ENCODE measurements at regions not wholly inside any gene's neighbourhood (a gene's known extent, or its start where the extent isn't known, plus 50 kb on each side); places are given as distances from the start of the nearest gene placed in this dataset.
"Not testable (repeated sequence)": the region's sequence is repeated elsewhere in the genome, so short reads cannot be mapped to it uniquely, and the experiment has no call there.

DNA sequence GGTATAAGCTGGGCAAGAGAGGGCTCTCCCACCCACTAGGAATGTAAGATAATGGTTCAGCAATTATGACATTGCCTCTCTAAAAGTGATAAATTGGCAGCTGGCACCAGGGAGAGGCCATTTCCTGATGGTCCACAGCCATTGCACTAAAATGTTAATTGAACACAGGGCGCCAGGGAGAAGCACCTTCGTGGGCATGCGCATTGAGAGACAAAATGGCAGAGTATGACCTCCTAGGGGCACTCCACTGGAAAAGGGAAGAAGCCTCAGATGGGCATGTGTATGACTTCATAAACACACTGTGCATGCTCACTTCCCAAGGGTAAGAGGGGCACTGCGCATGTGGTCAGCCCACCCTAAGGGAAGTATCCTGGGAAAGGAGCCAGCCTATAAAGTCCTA is 419.2 kb downstream of the AGTPBP1 start:
- DNase-seq, result no peak

GRCh38 chr9:85321561-85321960 is 420.2 kb downstream of the AGTPBP1 start:
- no peak for DNase-seq

GRCh38 chr9:85319936-85320656 is 421.7 kb downstream of the AGTPBP1 start:
- no peak for DNase-seq

- not testable (repeated sequence) for DNase-seq
Measured at GRCh38 chr9:85315535-85315934, 426.2 kb downstream of the AGTPBP1 start.

- DNase-seq, result no peak
Measured at GRCh38 chr9:85310573-85310972, 431.2 kb downstream of the AGTPBP1 start.

DNA sequence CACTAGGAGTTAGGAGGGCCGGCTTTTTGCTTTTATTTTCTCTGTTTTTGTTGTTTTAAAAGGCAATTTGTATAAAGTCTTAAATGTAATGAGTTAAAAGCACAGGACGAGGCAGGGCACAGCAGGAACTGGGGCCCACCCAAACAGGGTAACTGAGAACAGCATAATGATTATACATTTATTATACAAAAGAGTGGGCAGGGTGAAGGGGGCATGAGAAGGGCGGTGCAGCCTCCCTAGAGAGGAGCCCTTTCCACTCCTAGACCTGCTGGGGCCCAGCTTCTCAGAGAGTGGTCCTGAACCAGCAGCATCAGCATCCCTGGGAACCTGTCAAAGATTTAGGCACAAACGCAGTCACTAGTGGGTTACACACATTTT is 438.0 kb downstream of the AGTPBP1 start:
- DNase-seq, result no peak

- DNase-seq, result no peak
Measured at GRCh38 chr9:85302938-85303756, 438.6 kb downstream of the AGTPBP1 start.

- DNase-seq, result no peak
Measured at GRCh38 chr9:85298499-85298898, 443.3 kb downstream of the AGTPBP1 start.

- DNase-seq, result not testable (repeated sequence)
Measured at GRCh38 chr9:85295244-85295643, 446.5 kb downstream of the AGTPBP1 start.

DNA sequence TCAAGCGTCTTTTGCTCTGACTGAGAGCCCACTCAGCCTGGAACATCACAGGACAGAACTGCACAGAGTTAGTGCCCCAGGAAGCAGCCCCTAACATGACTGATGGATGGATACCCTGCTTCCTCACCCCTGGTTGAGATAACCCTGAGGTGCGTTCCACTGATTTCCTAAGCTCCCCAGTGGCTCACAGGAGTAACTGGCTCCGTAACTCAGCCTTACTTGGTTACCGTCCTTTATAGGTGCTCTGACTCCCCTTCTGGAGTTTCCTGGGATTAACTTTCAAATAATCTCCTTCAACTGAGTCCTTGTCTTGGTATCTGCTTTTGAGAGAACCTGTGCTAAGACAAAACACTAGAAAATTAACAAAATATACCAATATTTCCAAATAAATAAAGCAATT is 449.5 kb downstream of the AGTPBP1 start:
- DNase-seq, result no peak

DNA sequence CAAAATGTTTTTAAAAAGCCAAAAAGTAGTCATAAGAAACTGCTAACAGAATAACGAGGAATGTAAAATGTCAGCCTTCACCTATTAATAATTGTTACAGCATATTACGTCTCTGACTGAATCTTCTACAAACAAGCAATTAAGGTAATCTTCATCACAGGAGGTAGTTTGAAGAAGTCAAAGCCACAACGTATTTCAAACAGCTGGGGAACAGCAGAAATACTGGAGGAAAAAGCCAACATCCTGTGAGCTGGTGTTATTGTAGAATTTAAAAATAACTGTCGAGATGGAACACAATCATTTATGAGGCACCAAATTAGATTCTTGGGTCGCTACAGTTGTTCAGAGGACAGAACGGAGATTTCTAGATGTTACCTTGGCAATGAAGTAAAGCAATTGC is 450.5 kb downstream of the AGTPBP1 start:
- no peak for DNase-seq

DNA sequence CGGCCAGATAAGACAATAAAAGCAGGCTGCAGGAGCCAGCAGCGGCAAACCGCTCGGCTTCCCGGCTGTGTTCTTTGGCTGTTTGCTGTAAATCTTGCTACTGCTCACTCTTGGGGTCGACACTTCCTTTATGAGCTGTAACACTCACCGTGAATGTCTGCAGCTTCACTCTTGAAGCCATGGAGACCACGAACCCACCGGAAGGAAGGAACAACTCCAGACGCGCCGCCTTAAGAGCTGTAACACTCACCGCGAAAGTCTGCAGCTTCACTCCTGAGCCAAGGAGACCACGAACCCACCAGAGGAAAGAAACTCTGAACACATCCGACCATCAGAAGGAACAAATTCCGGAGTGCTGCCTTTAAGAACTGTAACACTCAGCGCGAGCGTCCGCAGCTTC is 451.7 kb downstream of the AGTPBP1 start:
- peak in 1 of 2 donors; percentile 7 for DNase-seq

- no peak for DNase-seq
Measured at GRCh38 chr9:85289142-85289541, 452.6 kb downstream of the AGTPBP1 start.

DNA sequence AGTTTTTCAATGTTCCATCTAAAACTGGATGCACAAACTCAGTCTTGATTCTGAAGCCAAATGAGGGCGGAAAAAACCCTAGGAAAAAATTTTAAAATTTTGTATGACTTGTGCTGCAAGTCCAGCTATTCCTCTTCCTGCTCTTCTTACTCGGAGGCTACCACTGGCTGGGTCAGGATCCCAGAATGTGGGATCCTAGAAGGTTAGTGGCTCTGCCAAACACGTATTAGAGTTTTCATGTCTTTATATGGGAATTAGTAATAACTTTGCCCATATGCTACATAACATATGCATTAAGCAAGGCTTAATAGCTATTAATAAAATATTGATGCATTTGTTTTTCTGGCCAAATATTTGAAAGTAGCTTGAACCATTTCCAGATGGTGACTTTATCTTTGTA is 458.3 kb downstream of the AGTPBP1 start:
- DNase-seq, result no peak

DNA sequence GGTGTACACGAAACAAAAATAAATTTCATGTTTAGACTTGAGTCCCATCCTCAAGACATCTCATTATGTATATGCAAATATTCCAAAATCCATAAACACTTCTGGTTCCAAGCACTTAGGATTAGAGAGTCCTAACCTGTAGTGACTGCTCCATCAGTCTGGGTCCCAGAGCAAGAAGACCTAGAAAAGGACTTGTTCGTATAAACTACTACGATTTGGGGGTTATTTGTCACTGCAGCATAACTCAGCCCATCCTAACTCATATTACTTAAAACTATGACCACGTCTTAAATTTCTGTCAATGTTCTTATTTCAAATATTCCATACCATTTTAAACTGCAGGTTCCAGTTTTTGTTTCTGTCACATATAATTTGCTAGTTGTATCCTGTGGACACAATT is 463.0 kb downstream of the AGTPBP1 start:
- no peak for DNase-seq

GRCh38 chr9:85276741-85277140 is 465.0 kb downstream of the AGTPBP1 start:
- no peak for DNase-seq

GRCh38 chr9:85269811-85270210 is 471.9 kb downstream of the AGTPBP1 start:
- no peak for DNase-seq

DNA sequence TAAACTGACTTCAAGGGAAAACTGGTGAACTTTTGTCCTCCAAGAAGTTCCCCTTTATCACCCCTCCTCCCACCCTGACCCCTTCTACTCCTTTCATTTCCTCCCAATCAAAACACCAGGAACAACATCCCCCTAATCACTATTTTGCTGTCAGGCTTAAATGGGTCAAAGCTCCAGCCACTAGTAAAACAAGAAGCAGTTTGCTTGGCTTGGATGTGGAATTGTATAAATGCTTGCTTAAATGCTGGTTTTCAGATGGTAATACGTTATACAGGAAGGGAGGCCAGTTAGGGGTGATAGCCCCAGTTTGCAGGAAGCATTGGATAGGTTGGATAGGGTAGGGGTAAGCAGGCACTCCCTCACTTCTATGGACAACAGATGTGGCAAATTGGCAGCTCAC is 473.6 kb downstream of the AGTPBP1 start:
- no peak for DNase-seq

DNA sequence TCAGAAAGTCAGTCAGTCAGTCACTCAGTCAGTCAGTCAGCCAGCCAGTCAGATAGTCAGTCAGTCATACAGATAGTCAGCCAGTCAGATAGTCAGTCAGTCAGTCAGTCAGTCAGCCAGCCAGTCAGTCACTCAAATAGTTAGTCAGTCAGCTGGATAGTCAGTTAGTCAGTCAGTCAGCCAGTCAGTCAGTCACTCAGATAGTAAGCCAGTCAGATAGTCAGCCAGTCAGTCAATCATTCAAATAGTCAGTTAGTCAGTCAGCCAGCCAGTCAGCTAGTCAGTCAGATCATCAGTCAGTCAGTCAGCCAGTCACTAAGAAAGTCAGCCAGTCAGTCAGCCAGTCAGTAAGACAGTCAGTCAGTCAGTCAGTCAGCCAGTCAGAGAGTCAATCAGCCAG is 477.1 kb downstream of the AGTPBP1 start:
- no peak for DNase-seq

DNA sequence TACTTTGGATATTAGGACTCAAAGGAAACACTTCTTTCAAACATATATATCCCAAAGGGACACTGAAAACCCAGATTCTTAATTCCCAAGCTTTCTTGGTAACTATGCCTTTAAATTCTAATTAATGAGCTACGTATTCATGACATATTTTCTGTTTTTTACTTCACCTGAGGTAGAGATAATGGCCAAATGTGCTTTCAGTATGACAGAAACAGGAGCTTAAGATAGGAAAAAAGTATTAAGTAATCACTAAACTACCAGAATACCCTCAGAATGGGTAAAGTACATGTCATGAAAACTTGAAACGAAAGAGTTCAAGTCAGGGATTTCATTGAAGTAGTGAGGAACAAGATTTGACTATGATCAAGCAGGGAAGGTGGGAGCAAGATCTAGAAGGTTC is 478.5 kb downstream of the AGTPBP1 start:
- DNase-seq, result no peak

DNA sequence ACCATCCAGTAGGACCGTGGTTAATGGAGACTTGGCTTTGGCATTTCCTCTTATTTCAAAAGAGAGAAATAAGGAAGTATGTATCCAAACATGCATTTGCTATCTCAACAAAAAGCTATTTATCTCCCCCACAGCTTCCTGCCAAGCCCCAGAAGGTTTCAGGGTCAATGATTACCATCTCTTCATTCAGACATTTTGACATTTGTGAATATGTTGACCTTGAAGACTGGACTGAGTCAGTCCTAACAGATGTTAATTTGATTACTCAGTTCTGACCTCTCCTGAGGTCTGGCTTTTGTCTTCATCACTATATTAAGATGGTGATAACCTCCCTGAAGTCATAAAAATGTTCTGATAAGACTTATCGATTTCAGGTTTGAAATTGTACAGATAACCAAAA is 479.4 kb downstream of the AGTPBP1 start:
- DNase-seq, result no peak

- DNase-seq, result no peak
Measured at GRCh38 chr9:85260275-85260845, 481.4 kb downstream of the AGTPBP1 start.

DNA sequence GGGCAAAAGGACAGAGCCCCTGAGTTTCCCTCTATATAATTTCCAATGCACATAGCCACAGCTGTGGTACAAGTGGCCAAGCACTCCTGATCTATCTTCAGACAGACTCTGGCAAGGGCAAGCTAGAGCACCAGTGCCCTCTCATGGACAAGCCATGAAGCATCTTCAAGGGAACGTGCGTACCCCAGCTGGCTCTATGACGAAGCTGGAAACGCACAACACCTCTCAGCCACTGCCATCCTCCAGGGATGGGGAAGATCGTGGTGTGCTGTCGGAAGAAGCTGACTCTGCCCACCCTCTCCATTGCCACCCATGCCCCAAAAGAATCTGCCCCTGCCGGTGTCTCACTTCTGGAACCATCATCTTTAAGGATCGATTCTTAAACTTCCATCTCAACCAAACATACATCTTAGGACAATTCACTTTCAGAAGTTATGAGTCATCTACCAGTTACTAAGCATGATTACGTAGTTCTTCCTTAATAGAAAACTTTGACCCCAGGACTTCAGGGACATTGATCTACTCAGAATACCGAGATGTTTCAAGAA is 482.9 kb downstream of the AGTPBP1 start:
- no peak for DNase-seq

DNA sequence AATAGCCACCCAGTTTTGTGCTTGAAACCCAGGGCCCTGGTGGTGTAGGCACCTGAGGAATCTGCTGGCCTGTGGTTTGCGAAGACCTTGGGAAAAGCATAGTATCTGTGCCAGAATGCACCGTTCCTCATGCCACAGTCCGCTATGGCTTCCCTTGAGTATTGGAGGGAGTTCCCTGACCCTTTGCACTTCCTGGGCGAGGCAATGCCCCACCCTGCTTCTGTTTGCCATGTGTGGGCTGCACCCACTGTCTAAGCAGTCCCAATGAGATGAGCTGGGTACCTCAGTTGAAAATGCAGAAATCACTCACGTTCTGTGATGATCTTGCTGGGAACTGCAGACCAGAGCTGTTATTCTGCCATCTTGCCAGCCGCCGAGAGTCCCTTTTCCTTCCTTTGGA is 483.5 kb downstream of the AGTPBP1 start:
- DNase-seq, result no peak

Measured in bone marrow (tissue), 2 donors.